GM12878 (cell line): ENCODE measurements at regions not wholly inside any gene's neighbourhood (a gene's known extent, or its start where the extent isn't known, plus 50 kb on each side); places are given as distances from the start of the nearest gene placed in this dataset.

Source experiments
- ATAC-seq: fragments of 200-7000 bp; cut with Tn5 transposase; 3 replicates; pipeline ENCODE4 v1.9.1; 2020; ENCODE audit warnings: mild to moderate bottlenecking, moderate library complexity
- BruUV-seq: library from RNA; stranded (reverse); fragments of 400-500 nt; replicated peaks from 2 replicates; lab custom pipeline; 2021; lab: Mats Ljungman, UMichigan
- CTCF ChIA-PET: fragments of 300-600 bp; sonication (Branson Sonifier 250); formaldehyde crosslinking; extraction: SDS; loops from one replicate; lab custom pipeline; 2021; ENCODE audit warnings: inconsistent platforms; lab: Yijun Ruan, JAX
- POLR2A ChIA-PET: fragments of 350-600 bp; formaldehyde crosslinking; extraction: SDS; loops from one replicate; lab custom pipeline; 2021; ENCODE audit warnings: inconsistent platforms; lab: Charles Lee
- RAD21 ChIA-PET: fragments of 300-600 bp; sonication (Branson Sonifier 250); formaldehyde crosslinking; loops from one replicate; lab custom pipeline; 2023; ENCODE audit warnings: antibody characterized with exemption; ENCODE audit not compliant: unreplicated experiment; lab: Charles Lee
- SMC1A ChIA-PET: fragments of 300-600 bp; sonication (Branson Sonifier 250); formaldehyde crosslinking; loops from one replicate; lab custom pipeline; 2023; ENCODE audit not compliant: unreplicated experiment, uncharacterized antibody; lab: Charles Lee
- DNase-seq: peaks from one replicate; pipeline ENCODE4 v3.0.0-alpha.2; 2011; ENCODE audit warnings: low read depth, low spot score
- FAIRE-seq: peaks from 3 replicates; lab custom pipeline; 2011; peaks lifted over from hg19 to GRCh38; lab: Jason Lieb, UNC
- H2AFZ ChIP-seq: 2 replicates; pipeline ENCODE4 v1.6.0; 2011; ENCODE audit warnings: low read depth, low read length, control low read depth; ENCODE audit not compliant: control insufficient read depth
- H3K27ac ChIP-seq: 2 replicates; pipeline ENCODE4 v1.5.1; 2011; ENCODE audit warnings: control low read depth; ENCODE audit not compliant: control insufficient read depth, insufficient read depth
- H3K27me3 ChIP-seq, 2 experiments: replicated peaks in 1 of 2; 2 replicates each; pipeline versions ENCODE4 v1.6.0 to v1.6.1; 2011; ENCODE audit warnings: low read length in 1 of 2; ENCODE audit not compliant: control insufficient read depth in 2 of 2, insufficient read depth in 2 of 2
- H3K36me3 ChIP-seq, 2 experiments: 2 replicates each; pipeline ENCODE4 v1.5.1; 2011; ENCODE audit warnings: low read length in 1 of 2; ENCODE audit not compliant: control insufficient read depth in 2 of 2, insufficient read depth in 2 of 2
- H3K4me1 ChIP-seq: 2 replicates; pipeline ENCODE4 v1.6.1; 2011; ENCODE audit warnings: mild to moderate bottlenecking, low read length, moderate library complexity, mixed read lengths; ENCODE audit not compliant: control insufficient read depth, insufficient read depth
- H3K4me2 ChIP-seq: 2 replicates; pipeline ENCODE4 v1.6.0; 2011; ENCODE audit warnings: control low read depth; ENCODE audit not compliant: control insufficient read depth, insufficient read depth
- H3K4me3 ChIP-seq: fragments of 200-600 bp; sonication (generic); 2 replicates; pipeline ENCODE4 v1.5.1; 2016
- H3K79me2 ChIP-seq: 2 replicates; pipeline ENCODE4 v1.6.0; 2011; ENCODE audit warnings: low read length; ENCODE audit not compliant: control insufficient read depth, insufficient read depth
- H3K9ac ChIP-seq: 2 replicates; pipeline ENCODE4 v1.8.0; 2011; ENCODE audit warnings: low read length, control low read depth, mixed read lengths; ENCODE audit not compliant: control insufficient read depth, insufficient read depth
- H3K9me3 ChIP-seq: replicated peaks from 3 replicates; pipeline ENCODE4 v1.5.1; 2011; ENCODE audit warnings: mild to moderate bottlenecking, low read length; ENCODE audit not compliant: control insufficient read depth, insufficient read depth
- H4K20me1 ChIP-seq: 2 replicates; pipeline ENCODE4 v1.6.0; 2011; ENCODE audit not compliant: control insufficient read depth, insufficient read depth
- ATF7 ChIP-seq: fragments of 450-650 bp; IDR thresholded peaks from 2 replicates; pipeline ENCODE4 v1.6.1; 2016; ENCODE audit warnings: low read depth, mild to moderate bottlenecking
- BMI1 ChIP-seq: fragments of 450-650 bp; IDR thresholded peaks from 2 replicates; pipeline ENCODE4 v1.6.1; 2016; ENCODE audit warnings: mild to moderate bottlenecking, moderate library complexity, borderline replicate concordance
- ESRRA ChIP-seq: IDR thresholded peaks from 2 replicates; pipeline ENCODE4 v1.6.1; 2012; ENCODE audit warnings: mild to moderate bottlenecking, low read length, improper control_type of control experiment
- EZH2 ChIP-seq: IDR thresholded peaks from 2 replicates; pipeline ENCODE4 v1.6.1; 2012; ENCODE audit warnings: low read depth, mild to moderate bottlenecking, control low read depth, inconsistent platforms, low read length, borderline replicate concordance; ENCODE audit not compliant: control insufficient read depth
- REST ChIP-seq: IDR thresholded peaks from 2 replicates; pipeline ENCODE4 v1.6.1; 2012; ENCODE audit warnings: mild to moderate bottlenecking, low read depth, low read length
- YBX1 ChIP-seq: fragments of 450-650 bp; IDR thresholded peaks from 2 replicates; pipeline ENCODE4 v1.6.1; 2016; ENCODE audit warnings: antibody characterized with exemption
- WGBS: methylation state at CpG from one replicate; pipeline ENCODE4 v1.1.6; 2016; ENCODE audit warnings: low lambda C conversion rate; ENCODE audit not compliant: insufficient replicate concordance, insufficient coverage; ENCODE audit errors: missing lambda C conversion rate; 5-methylcytosine and 5-hydroxymethylcytosine counted together
- in situ Hi-C: fragments of 300-500 bp; cut with MboI; formaldehyde crosslinking; loops from 9 replicates; pipeline ENCODE4 v1.14.3; 2018; ENCODE audit warnings: mixed read lengths
- intact Hi-C: fragments of 100-400 bp; cut with micrococcal nuclease; formaldehyde crosslinking; loops from one replicate; pipeline ENCODE4 v1.14.2; 2022; ENCODE audit not compliant: unreplicated experiment
- TF ChIP-seq, protein P1 (sequence below): fragments of 450-650 bp; IDR thresholded peaks from 2 replicates; pipeline ENCODE4 v1.6.1; 2018; ENCODE audit warnings: borderline replicate concordance, mild to moderate bottlenecking; ENCODE audit not compliant: partially characterized antibody
- TF ChIP-seq, protein P2 (sequence below): IDR thresholded peaks from 2 replicates; pipeline ENCODE4 v1.6.1; 2012; ENCODE audit warnings: low read length, inconsistent platforms
- TF ChIP-seq, protein P3 (sequence below): IDR thresholded peaks from 2 replicates; pipeline ENCODE4 v1.6.1; 2012; ENCODE audit warnings: low read depth, low read length, improper control_type of control experiment

- H2AFZ ChIP-seq: no peak overlapping the region
- ChIA-PET RAD21 (no interaction called here), CTCF (no interaction called here), SMC1A (no interaction called here), POLR2A (no interaction called here)
- in situ Hi-C loops (no loop called here), intact Hi-C loops (no loop called here)
- H3K9me3 ChIP-seq: no peaks in the 10 kb centered on the region
- no peak overlapping the region for H3K27ac ChIP-seq
- no peak overlapping the region for H3K4me3 ChIP-seq
- no peaks in the 10 kb centered on the region for H3K36me3 ChIP-seq
- no peak for DNase-seq
- ATAC-seq: no peak
- TF ChIP-seq ATF7 (no peak), BMI1 (no peak)
- no peak overlapping the region for H3K9ac ChIP-seq
- WGBS: 43% methylated on average over 3 of the region's 3 CpGs
- no peaks in the 10 kb centered on the region for H3K4me1 ChIP-seq
- no TSS peak for BruUV-seq
- no peaks in the 10 kb centered on the region for H3K79me2 ChIP-seq
- no peaks in the 10 kb centered on the region for H3K27me3 ChIP-seq
- no peak overlapping the region for H3K4me2 ChIP-seq
- no peaks in the 10 kb centered on the region for H4K20me1 ChIP-seq
- FAIRE-seq: no peak
Observed at GRCh38 chr5:155926031-155926430, 400.9 kb upstream of the SGCD start.

DNA sequence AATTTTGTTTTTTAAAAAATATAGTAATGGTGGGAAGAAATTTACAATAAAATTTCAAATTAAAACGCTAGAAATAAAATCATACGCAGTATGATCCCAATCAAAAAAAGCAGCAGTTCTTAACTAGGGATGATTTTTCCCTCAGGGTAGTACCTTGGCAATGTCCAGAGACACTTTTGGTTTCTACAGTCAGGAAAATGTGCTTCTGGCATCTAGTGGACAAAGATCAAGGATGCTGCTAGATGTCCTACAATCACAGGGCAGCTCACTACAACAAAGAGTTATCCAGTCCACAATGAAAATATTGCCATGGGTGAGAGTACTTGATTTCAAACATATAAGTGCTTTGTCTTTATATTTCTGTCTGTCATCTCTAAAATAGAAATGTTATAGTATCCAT lies 400.2 kb upstream of the SGCD start:
- no TSS peak for BruUV-seq
- H3K4me3 ChIP-seq: no peak overlapping the region
- WGBS: 54% methylated on average over 2 of the region's 2 CpGs
- TF ChIP-seq EZH2 (no peak), ESRRA (no peak), YBX1 (no peak), REST (no peak)
- TF ChIP-seq, protein P1, sequence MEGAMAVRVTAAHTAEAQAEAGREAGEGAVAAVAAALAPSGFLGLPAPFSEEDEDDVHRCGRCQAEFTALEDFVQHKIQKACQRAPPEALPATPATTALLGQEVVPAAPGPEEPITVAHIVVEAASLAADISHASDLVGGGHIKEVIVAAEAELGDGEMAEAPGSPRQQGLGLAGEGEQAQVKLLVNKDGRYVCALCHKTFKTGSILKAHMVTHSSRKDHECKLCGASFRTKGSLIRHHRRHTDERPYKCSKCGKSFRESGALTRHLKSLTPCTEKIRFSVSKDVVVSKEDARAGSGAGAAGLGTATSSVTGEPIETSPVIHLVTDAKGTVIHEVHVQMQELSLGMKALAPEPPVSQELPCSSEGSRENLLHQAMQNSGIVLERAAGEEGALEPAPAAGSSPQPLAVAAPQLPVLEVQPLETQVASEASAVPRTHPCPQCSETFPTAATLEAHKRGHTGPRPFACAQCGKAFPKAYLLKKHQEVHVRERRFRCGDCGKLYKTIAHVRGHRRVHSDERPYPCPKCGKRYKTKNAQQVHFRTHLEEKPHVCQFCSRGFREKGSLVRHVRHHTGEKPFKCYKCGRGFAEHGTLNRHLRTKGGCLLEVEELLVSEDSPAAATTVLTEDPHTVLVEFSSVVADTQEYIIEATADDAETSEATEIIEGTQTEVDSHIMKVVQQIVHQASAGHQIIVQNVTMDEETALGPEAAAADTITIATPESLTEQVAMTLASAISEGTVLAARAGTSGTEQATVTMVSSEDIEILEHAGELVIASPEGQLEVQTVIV: no peak
- TF ChIP-seq, protein P2, sequence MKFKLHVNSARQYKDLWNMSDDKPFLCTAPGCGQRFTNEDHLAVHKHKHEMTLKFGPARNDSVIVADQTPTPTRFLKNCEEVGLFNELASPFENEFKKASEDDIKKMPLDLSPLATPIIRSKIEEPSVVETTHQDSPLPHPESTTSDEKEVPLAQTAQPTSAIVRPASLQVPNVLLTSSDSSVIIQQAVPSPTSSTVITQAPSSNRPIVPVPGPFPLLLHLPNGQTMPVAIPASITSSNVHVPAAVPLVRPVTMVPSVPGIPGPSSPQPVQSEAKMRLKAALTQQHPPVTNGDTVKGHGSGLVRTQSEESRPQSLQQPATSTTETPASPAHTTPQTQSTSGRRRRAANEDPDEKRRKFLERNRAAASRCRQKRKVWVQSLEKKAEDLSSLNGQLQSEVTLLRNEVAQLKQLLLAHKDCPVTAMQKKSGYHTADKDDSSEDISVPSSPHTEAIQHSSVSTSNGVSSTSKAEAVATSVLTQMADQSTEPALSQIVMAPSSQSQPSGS: no peak
- TF ChIP-seq, protein P3, sequence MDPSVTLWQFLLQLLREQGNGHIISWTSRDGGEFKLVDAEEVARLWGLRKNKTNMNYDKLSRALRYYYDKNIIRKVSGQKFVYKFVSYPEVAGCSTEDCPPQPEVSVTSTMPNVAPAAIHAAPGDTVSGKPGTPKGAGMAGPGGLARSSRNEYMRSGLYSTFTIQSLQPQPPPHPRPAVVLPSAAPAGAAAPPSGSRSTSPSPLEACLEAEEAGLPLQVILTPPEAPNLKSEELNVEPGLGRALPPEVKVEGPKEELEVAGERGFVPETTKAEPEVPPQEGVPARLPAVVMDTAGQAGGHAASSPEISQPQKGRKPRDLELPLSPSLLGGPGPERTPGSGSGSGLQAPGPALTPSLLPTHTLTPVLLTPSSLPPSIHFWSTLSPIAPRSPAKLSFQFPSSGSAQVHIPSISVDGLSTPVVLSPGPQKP: no peak

More for the DNA sequence above, 400.2 kb upstream of the SGCD start:
- RAD21 ChIA-PET: no interaction called here
- Histone ChIP-seq H3K36me3 (no peaks in the 10 kb centered on the region), H3K79me2 (no peaks in the 10 kb centered on the region), H2AFZ (no peak overlapping the region), H3K27ac (no peak overlapping the region), H3K9me3 (no peaks in the 10 kb centered on the region), H4K20me1 (no peaks in the 10 kb centered on the region), H3K4me1 (no peaks in the 10 kb centered on the region), H3K9ac (no peak overlapping the region), H3K4me2 (no peak overlapping the region), H3K27me3 (no peaks in the 10 kb centered on the region)
- no peak for DNase-seq
- POLR2A ChIA-PET: no interaction called here
- SMC1A ChIA-PET: no interaction called here
- no peak for ATAC-seq
- in situ Hi-C loops (no loop called here), intact Hi-C loops (no loop called here)
- CTCF ChIA-PET: no interaction called here
- FAIRE-seq: no peak
